Stimulated activated CD4-positive, alpha-beta T cell treated with anti-CD3 and anti-CD28 coated beads, Interleukin-4, amount 100 ng/mL, for 4 hours (primary cell): ENCODE measurements at regions not wholly inside any gene's neighbourhood (a gene's known extent, or its start where the extent isn't known, plus 50 kb on each side); places are given as distances from the start of the nearest gene placed in this dataset.

ENCODE experiments used
- DNase-seq, 2 experiments: peaks; one replicate each; pipeline ENCODE4 v3.0.0-alpha.2; 2020

DNA sequence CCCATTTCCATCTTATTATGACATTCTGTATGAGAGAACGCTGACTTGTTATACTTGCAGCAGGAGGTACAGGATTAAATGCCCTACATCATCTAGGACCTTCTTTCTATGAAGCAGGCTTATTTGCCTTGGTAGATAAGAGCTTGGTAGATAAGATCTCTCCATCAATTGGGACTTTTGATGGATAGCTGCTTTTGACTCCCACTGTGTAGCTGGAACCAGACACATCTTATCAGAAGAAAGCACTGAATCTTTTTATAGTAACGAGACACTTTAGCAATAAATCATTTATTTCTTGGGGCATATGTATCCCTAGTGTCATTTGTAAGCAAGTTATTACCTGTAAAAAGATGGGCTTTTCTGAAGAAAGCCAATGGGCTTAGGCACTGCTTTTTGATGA is 613.9 kb downstream of the TECRL start:
- DNase-seq = no peak

DNA sequence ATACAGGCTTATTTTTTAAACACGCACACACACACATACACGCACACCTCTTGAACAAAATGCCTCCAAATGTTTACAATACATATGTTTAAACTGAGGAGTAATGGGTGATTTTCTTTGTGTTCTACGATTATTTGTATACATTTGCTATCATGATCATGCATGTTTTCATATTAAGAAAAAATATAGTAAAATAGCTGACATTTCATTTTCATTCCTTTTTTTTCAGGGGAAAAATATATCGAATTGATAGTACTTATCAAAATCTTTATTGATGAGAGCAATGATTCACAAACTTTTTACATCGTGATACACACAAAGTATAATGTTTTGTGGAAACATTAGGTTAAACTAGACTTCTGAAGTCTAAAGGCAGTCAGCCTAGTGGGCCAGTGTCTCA is 618.9 kb downstream of the TECRL start:
- DNase-seq = no peak

DNA sequence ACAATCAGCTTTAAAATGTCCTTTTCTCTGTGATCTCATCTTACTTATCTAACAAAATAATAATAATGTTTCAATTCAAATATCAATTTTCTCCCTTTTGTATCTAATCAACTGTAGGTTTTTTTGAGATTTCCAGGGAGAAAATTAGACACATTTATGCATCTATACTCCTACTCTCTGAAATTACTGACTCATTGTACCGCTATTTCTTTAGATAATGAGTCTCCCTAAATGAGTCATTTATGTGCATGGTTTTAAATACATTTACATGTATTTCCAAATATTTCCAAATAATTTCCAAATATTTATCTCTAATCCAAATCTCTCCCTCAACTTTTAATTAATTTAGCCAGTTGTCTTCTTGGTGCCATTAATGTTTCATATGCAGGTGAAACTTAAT is 621.0 kb downstream of the TECRL start:
- no peak for DNase-seq

DNA sequence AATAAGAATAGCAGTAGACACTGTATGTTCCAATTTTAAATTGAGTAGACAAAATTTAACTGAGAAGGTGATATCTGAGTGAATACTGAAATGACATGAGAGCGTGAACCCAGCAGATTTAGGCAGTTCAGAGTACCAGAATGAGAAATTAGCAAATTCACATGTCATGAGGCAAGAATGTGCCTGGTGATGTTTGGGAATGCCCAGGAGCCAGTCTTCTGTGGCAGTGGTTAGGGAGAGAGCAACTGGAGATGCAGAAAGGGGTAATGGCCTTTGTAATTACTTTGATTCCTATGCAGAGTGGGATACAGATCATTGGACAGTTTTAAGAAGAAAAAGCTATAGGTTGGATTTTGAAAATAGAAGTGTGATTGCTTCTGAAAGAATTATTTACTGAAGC is 621.9 kb downstream of the TECRL start:
- DNase-seq = no peak

DNA sequence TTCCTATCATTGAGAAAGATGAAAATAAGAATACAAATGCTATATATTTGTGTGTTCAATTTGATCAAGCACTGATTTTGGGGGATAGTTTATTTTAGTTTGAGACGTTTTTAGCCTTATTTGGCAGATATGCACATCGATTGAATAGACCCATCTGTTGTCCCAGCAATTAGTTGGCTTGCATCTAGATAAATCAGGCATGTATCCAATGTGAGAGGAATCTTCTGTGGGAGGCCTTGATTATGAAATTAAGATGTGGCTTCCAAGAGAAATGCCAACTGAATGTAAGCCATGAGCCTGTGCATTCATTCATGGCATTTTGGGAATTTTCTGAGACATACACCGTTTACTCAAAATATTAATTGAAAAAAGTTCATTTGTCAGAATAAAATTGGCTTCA is 623.1 kb downstream of the TECRL start:
- no peak for DNase-seq

DNA sequence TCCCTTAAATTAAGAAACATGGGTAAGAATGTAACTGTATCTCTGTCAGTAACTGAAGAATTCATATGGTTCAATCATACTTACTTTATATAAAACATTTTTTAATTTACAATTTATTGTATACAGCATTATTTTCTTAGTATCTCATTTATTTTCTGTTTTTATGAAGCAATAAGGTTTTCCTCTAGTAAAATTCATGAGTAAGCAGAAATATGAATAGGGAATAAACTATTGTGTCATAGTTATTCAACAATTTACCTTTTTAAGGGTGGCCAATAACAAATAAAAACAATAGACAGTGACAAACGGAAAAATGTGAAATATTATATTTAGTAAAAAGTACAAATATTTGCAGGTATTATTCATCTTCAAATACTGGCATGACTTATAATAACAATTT is 624.4 kb downstream of the TECRL start:
- DNase-seq = no peak

DNA sequence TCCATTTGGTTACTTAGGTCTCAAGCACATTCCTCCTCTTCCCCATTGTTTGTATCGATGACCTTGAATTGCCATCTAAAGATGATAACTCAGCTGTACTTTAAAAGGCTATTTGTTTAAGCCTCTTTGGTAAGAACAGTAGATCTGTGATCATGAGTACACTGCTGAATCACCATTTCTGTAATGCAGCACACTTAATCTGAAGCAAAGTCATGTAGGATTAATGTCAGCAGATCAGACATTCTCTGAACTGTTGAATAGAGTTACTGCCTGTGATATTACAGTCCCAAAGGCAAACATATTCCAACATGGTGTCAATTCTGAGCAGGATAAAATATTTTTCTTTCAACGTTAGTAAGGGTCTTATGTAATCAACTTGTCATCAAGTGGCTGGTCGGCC is 631.6 kb downstream of the TECRL start:
- no peak for DNase-seq

DNA sequence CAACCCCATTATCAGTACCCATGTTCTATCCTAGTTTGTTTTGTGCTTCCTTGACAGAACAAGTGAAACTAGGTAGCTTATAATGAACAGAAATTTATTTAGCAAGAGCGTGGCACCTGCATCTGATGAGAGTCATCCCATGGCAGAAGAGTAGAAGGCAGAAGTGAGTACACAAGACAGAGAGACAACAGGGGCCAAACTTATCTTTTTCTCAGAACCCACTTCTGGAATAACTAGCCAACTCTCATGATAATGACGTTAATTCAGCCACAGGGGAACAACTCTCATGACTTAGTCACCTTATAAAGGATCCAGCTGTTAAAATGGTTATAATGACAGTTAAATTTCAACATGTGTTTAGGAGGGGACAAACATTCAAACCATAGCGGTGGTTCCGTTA is 644.9 kb downstream of the TECRL start:
- no peak for DNase-seq

DNA sequence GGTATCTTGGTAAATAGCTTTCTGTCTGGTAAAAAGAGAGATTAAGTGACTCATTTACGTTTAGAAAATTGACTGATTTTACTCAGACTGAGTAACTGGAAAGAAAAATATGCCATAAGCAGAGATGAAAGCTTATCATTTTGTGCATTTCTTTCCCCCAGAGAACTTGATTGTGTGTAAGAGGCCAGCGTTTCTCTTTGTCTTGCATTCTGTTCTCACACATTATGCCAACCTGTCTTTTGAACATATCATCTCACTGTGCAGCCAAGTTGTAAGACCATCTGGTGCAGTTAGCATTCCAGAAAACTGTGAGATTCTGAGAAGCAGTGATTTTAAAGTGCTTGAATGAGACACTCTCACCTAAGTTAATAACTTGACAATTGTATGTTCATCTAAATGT is 651.3 kb downstream of the TECRL start:
- DNase-seq = no peak

DNA sequence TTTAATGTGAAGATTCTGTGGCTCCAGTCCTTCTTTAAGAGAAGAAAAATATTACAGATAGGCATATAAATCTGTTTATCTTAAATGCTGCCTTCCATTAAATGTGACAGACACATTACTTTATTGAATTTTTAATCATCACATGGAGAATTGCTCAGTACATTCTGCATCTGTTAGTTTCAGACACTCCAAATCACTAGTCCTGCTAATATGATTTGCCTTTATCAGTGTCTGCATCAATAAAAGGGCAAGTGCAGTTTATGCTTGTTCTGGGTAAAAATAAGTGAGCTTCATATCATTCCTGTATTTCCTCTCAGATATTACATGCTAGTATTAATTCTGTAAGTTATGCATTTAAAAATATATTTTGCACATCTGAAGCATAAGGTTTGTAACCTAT is 666.4 kb downstream of the TECRL start:
- no peak for DNase-seq

DNA sequence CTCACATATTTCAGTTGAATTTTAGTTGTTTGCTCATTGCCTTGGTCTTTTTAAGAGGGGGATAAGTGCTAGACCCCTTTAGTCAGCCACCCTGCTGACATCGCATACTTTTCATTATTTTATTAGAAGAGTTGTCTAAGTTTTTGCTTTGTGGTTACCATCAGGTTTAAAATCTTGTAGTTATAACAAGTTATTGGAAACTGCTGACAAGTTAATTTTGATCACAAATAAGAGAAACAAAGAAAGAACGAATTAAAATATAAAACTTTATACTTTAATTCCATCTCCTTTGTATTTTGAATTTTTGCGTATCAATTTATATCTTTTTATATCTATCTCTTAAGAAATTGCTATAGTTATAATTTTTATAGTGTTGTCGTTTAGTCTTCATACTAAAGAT is 679.7 kb downstream of the TECRL start:
- DNase-seq = no peak

DNA sequence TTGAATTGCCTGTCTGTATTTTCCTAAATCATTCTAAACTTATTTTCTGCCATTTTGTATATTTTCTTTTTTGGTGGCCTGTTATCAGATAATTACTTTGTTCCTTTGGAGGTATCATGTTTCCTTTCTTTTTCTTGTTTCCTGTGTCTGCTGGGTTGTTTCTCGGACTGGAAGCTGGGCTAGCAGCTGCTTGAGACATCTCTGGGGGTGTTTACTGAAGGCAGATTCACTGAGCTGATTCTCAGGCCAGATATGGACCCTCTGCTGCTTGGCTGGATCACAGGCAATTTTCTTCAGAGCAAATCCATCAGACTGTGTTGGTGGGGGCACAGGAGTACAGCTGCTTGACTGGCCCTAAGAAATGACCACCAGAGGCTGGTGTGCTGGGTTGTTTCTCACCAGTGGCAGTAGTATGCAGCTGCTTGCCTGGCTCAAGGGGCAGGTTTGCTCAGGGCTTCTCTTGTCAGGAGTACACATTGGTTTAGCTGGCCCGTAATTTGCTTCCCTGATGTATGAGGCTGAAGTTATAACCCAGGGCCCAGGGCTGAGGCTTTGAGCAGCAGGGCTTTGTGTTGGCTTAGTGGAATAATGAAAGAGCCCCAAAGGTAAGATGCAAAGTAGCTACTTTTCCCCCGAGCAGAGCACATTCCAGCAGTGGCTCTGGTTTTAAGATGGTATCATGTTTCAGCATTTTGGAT is 680.6 kb downstream of the TECRL start:
- no peak for DNase-seq

DNA sequence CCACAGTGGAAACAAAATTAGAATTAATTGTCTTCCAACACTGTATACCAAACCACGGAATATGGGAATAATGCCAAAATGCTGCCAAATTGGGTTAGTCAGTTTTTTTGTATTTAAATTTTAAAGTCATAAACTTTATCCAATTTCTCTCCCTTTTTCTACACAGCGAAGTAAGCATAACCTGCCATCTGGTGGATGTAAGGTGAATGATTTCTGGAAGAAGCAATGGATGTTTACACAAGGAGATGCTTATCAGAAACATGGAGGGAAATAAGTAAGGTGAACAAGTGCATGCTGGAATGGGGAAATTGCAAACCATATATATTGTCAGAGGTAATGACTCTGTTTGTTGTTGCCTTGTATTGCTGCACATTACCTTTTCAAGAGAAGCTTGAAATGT is 691.9 kb downstream of the TECRL start:
- DNase-seq = no peak

DNA sequence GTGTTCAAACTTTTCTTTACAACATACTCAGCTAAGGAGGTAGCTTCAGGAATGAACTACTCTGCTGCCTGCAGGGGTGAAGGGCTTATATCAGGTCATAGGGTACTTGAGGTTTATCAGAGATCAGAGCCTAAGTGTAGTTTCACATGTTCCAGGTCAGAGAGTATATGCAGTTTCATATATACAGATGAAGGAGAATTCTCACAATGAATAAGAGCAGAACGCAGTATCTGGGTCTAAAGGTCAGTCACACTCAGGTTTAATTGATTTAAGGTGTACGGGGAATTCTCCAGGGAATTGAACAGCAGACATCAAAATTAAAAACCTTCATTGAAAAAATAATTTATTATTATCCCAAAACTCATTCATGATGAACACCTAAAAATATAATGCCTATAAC is 700.6 kb downstream of the TECRL start:
- no peak for DNase-seq

DNA sequence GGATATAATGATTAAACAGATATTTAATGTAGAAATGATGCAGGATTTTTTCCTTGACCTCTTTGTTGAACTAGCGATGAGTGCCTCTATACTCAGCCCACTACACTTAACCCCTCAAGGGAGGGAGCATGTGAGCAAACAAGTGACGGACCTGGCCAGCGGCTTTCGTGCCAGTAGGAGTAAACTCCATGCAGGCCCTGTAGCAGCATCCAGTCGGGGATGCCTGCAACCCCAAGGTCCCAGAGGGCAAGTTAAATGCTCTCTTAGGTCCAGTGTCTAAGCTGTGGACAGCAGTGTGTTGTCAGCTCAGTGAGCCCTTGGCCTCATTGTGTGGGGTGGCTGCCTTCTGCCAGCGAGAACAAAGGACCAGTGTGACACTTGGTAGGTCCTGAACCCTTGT is 708.7 kb downstream of the TECRL start:
- DNase-seq = no peak

DNA sequence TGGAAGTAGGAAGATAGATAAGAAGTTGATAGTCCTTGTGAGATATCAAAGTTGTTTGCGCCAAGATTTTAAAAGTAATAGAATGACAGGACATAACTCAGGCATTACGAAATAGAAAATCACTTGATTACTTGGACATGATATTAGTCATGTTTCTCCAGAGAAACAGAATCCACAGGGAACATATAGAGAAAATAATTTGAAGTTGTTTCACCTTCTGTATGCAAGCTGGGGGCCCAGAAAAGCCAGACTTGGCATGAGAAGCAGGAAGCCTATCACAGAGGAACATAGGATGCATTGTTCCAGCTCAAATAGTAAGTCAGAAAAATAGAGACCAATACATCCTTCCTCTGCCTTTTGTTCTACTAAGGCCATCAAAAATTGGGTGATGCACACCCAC is 715.9 kb downstream of the TECRL start:
- DNase-seq = no peak

DNA sequence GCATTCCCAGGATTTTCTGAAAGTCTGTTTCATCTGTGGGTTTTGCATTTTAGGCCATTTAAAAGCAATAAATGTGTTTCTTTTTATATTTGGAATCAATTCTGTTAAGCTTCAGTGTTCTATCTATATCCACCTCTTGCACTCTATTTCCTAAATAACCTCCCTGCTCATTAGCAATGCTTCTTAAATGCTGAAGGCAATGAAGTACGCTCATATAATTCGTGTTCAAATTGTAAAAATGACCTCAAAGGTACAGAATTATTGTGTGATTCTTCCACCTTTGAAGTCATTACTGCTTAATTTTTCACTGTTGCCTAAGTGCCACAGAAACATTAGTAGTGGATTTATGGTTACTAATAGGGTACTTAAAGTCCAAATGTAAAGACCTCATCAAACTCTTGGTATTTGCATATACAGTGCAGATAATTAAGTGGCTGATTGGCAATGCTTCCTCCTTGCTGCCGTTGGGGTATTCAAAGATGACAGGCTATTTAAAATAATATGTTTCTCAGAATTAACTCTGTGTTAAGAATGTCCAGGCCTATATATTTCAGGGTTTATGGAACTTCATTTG is 730.8 kb downstream of the TECRL start:
- DNase-seq = no peak

DNA sequence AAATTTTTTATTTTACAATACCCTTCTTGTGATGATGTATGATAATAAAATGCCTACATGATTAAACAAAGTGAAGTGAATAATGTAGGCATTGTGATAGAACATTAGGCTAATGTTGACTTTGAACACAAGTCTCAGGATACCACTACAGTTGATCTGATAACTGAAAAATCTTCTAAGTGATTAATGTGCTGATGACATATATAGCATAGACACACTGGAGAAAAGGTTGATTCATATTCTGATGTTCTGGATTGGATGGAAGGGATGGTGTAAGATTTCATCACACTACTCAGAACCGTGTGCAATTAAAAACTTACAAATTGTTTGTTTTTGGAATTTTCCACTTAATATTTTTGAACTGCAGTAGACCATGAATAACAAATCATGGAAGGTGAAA is 738.5 kb downstream of the TECRL start:
- DNase-seq = no peak

DNA sequence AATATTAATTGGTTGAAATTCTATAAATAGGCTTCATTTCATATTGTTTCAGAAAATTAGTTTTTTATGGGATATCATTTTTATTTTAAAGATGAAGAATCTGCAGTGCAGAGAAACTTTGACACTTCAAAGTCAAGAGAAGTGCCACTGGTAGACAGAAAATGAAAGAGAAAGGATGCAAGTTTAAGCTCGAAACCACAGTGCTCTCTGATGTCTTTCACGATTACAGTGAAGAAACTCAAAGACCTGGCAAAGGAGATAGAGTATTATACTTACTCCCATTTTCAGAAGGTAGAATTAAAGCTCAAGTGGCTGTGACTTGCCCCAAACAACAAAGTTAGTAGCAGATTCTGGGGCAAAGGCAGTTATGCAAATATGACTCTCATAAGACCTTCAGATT is 745.4 kb downstream of the TECRL start:
- no peak for DNase-seq

DNA sequence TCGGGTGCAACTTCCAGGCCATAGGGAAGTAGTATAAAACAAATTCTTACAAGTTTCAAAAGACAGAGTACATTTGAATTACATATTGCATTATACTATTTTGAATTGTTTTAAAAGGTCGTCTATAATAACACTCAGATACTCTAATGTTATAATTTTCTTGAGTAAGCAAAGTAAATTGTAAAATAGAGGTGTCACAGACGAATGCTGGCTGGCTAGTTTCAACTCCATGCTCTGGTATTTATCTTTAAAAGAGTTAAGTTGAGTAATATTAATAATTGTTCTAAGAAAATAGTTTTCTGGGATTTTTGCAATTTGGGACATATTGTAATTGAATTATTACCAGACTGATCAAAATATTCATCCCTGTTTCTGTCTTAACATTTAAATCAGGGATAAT is 764.9 kb downstream of the TECRL start:
- no peak for DNase-seq

DNA sequence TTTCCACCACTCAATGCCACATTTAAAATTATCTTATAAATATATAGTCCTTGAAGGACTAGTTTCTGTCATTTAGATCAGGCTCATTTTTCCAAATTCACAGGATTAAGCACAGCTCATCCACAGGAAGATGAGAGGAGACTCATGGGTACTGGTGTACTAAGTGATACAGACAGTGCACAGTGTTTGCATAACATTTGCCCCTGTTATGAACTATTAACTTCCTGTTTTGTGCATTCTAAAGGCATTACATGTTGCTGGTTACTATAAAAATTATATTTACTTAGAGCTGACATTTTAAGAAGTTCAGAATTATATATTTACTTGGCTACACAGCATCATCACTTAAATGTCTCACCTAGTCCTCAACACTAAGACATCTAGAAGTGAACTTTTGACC is 772.0 kb downstream of the TECRL start:
- no peak for DNase-seq

DNA sequence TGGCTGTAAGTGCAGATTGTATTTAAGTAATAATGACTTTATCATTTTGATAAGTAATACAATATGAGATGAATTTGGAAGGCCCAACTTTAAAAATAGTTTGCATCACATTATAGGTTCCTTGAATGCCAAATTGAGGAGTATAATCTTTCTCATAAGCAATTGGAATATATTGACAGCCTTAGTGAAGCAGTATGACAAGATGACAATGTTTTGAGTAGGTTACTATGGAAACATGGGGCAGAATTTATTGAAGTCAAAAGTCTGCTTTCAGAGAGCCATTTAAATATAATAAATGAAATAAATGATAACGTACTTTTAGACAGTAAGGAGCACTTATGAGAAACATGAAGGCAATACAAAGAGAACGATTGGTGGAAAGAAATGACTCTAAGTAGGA is 776.4 kb downstream of the TECRL start:
- DNase-seq = no peak

DNA sequence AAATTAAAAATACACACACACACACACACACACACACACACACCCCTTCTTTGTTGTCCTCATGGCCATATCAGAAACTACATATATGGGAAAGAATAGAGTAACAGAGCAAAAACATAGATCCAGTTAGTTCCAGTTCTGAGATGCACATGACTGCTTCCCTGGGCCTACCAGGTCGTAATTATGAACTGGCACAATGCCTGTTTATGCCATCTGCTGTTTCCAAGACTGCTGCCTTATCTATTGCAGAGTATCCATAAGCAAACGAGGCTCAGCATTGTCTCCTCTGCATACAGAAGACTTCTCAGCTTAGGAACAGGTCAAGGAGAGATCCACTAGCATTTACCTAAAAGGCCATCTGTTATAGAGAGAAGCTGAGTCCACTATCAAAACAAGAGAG is 789.0 kb downstream of the TECRL start:
- no peak for DNase-seq

DNA sequence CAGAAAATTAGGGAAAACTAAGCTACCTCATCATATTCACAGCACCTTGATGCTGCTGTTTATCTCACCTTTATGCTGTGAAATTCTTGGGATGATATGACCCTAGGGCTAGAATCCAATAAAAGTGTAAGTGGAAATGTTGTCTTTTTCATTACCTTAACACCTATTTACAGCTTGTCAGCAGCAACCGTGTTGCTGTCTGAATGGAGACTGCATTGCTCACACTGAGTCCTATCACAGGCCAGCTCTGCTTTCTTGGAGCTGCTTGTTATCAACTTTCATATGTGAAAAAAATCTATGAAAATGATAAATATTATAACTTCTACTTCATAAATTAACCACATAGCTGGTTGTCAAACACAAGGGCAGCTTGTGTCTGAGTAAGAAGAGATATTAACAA is 789.5 kb downstream of the TECRL start:
- DNase-seq = no peak
